DMS53 treated with DMSO at 0.1 percent for 48 hours (cell line): ENCODE measurements at regions not wholly inside any gene's neighbourhood (a gene's known extent, or its start where the extent isn't known, plus 50 kb on each side); places are given as distances from the start of the nearest gene placed in this dataset.

Experiments
- DNase-seq: peaks from one replicate; lab custom pipeline; 2025; ENCODE audit not compliant: unreplicated experiment; lab: John Stamatoyannopoulos, UW

DNA sequence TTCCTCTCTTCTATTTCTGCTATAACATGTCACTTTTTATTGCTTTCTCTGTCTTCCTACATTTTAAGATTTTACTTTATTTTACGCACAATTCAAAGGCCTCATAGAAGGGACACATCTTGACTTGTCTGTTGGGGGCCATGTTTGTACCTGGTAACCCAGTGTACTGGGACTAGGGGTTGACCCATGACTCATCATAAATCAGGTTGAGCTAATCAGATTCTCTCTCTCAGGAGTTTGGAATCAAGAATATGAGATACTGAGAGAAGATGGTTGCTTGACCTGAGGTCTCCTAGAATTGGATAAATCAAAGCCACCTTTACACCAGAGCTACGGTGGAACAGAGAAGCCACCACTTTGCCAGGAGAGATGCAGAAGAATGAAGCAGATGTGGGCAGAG is 153.0 kb downstream of the UXS1 start:
- DNase-seq = no peak

DNA sequence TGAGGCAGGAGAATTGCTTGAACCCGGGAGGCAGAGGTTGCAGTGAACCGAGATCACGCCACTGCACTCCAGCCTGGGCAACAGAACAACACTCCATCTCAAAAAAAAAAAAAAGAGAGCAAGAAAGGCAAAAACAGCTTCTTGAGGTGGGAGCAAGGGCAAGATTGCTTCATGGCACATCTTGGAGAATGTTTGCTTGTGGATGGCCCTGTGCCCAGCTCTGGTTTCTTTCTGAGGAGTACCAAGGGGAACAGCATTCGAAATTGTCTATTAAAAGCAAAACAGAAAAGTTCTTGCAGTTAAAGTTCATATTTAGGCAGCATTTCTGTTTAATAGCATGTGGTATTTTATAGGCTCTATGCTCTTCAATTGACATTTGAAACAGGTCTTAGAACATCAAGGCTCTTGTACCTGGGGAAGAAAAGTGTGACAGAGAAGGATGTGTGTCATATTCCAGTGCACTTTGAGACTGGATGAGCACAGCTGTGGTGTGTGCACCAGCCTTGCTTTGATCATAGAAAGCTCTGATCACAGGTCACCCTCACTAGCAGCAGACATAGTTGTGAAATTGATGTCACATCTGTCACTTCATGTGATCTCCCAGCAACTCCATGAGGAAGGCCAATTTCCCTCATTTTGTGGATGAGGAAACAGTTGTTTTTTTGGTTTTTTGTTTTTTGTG is 154.3 kb downstream of the UXS1 start:
- no peak for DNase-seq

DNA sequence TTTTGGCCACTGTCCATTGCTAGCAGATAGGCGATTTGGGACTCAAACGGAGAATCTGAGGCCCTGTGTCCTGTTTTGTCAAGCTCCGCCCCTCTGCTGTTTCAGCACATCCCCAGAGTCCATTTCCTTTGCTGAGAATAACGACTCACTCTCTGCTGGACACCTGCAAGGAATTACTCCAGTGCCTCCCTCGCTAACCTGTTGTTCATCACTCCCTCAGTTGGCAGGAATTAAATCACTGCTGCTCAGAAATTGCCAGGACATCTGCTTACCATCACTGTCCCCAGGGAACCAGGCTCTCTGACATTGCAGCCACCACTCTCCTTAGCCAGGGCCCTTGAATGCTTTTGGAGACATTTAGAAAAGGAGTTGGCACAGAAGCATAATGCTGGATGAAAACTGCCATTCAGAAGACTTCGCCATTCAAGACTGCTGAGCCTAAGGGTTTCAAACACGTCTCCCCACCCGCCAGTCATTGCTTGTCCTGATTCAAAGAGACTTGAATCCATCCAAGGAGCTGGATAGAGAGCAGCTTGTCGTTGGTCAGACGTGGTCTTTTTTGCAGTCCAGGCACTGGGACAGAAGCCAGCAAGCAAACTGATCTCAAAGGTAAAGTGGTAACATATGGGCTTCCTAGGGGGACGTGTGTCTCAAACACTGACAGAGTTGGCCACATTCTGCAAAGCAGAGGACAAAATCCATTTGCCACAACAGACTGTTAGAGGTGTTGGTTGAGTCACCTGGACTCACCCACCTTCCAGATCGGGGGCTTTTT is 155.3 kb downstream of the UXS1 start:
- no peak for DNase-seq

DNA sequence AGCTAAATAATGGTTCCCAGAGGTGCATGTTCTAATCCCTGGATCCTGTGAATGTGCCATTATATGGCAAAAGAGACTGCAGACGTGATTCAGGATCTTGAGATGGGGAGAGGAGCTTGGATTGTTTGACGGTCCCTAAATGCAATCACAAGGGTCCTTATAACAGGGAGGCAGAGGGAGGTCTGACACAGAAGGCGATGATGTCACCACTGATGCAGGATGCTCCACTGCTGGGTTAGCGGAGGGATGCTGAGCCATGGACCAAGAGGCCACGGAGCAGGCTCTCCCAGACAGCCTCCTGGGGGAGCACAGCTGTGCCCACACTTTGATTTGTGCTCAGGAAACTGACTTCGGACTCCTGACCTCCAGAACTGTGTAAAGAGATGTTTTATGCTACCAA is 156.2 kb downstream of the UXS1 start:
- DNase-seq = no peak

DNA sequence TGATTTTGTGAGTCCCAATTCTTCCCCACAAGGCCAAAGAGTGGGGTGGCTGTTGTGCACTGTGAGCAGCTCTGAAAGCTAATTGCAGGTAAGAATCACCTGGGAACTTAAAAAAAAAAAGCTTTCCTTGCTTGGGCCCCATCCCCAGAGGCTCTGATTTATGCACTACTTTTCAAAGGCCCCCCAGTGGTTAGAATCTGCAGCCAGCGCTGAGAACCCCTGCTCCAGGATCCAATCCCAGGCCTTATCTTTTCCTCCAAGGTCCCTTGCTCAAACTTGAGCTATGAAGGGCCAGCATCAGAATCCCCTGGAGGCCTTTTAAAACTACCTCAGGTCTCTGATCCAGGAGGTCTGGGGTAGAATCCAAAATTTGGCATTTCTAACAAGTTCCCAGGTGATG is 156.8 kb downstream of the UXS1 start:
- DNase-seq = no peak

DNA sequence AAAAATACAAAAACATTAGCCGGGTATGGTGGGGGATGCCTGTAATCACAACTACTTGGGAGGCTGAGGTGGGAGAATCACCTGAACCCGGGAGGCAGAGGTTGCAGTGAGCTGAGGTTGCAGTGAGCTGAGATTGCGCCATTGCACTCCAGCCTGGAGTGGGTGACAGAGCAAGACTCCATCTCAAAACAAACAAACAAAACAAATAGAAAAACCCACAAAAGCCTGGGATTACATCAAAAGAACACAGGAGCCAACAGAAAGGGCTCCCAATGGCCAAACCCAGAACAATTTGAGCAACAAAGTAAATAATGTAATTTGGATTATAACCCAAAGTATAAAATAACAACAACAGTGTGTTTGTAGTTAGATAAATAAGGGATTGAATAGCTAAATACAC is 159.8 kb downstream of the UXS1 start:
- DNase-seq = peak; percentile 40

DNA sequence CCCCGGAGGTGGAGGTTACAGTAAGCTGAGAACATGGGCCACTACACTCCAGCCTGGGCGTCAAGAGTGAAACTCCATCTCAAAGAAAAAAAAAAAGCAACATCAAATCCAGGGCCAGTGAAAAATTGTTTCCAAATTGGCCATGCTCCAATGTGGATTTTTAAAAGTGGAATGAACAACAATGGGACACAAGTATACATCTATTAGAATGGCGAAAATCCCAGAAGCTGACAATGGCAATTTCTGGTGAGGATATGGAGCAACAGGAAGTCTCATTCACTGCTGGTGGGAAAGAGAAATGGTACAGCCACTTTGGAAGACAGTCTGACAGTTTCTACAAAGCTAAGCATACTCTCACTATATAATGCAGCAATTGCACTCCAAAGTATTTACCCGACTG is 161.4 kb downstream of the UXS1 start:
- no peak for DNase-seq

DNA sequence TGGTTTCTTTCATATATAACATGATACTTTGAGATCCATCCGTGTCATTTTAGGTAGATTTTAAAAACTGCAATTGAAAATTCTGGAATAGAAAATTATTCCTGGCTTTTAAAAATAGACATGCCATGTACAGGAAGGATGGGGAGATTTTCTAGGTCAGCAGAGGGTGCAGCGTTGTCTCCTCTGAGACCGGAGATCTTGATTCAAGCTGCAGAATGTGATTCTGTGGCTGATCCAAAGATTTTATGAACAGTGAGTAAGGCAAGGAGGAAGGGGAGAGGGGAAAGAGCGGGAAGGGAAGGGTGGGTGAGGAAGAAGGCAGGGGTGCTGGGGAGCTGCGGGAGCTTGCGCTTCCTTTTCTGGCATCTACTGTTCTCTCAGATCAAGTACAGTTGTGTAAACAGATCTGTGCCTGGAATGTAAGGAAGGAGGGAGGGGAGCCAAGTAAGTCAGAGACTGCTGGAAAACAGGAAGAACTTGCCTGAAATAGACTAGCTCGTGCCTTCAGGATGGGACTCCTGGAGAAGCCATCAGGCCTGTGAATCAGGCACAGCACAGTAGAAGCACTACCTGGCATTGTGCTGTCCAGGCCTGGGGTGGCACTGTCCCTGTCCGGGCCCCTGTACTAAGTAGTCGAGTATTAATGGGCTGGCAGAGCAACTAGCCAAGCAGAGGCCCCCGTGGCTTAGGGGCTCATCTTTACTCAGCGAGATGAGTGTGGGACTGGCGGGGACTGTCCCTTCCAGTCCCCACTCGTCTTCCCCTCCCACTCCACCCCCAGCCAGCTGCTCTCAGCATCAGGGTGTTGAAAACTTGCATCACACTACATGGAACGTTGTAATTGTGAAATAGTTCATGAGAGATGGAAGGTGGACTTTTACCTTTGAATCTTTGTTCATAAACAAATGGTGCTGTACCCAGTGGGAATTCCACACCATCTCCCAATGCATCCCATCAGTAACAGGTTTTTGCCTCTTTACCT is 163.5 kb downstream of the UXS1 start:
- DNase-seq = no peak

DNA sequence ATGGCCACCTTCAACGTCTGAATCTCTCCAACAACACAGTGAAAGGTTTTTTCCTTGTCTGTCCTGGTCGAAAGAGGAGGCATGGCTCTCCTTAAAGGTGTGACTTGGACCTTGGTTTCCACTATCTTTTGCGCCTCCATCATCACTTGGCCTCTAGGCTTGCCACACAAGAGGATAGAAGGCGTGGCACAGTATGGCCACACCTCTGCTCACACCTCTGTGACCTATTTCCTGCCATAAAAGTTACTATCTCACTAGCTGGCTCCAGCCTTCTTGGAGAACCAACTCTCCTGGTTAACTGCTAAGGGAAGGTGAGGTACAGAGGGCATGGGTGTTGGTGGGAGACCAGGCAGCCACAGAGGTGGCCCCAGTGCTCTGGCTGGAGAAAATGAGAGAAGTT is 165.9 kb downstream of the UXS1 start:
- DNase-seq = no peak

DNA sequence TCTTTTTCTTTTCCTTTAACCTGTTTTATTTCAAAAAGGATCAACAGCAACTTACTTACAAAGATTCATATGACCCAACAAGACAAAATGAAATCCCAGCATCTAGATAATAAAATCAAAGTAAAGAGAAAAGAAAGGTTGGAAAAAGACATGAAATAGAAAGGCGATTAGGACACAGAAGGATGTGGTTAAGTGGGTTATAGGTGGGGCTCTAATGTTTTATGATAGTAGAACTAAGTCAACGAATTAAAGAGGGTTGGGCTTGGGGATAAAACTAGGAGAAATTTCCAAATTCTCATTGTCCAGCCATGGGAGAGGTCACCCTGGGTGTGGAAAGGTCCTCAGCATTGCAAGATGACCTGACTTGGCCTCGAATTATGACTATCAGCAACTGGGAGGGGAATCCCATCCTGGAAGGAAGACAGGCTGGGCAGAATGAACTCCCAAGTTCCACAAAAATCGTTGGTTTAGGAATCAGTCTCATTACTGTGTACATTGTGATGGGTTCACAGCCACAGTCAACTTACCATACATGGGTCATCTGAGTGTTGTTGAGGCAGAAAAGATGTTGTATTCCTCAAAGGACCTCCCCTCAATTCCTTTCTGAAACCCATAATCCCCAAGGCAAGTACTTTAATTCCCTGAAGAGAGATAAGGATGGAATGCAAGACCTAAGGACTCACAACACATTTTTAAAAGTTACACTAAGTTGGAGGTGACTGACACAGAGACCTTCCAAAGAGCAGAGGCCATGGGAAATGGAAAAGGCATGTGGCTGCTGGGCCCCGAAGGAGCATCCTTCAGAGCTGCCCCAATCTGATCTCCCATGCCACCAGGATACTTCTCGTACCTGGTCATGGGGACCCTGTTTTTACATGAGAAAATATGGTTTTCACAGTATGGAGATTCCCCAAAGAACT is 167.6 kb downstream of the UXS1 start:
- no peak for DNase-seq

DNA sequence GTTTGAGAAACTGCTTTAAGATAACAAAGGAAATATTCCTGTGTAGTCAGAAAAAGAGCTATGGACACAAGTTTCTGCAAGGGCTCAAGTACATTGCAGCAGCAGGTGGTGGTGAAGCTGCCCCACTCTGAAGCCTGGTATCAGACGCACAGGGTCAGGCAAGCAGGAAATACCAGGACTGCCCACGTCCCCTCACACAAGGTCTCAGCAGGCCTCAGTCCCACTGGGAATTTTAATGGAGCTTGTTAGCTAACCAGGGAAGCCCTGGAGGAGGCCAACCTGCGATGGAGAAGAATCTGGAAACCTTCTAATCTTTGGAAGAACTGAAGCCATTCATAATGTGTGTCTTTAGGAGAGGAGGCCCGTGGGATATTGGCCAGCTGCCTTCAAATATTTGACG is 168.3 kb downstream of the UXS1 start:
- DNase-seq = no peak

DNA sequence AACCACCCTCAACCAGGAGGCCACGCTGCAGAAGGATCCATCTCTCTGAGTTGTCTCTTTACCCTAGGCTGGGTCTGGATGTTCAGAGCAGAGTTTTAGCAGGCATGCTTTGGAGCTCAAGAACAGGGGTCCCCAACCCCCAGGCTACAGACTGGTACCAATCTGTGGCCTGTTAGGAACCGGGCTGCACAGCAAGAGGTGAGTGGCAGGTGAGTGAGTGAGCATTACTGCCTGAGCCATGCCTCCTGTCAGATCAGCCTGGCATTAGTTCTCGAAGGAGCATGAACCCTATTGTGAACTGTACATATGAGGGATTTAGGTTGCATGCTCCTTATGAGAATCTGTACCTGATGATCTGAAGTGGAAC is 172.5 kb downstream of the UXS1 start:
- DNase-seq = no peak

DNA sequence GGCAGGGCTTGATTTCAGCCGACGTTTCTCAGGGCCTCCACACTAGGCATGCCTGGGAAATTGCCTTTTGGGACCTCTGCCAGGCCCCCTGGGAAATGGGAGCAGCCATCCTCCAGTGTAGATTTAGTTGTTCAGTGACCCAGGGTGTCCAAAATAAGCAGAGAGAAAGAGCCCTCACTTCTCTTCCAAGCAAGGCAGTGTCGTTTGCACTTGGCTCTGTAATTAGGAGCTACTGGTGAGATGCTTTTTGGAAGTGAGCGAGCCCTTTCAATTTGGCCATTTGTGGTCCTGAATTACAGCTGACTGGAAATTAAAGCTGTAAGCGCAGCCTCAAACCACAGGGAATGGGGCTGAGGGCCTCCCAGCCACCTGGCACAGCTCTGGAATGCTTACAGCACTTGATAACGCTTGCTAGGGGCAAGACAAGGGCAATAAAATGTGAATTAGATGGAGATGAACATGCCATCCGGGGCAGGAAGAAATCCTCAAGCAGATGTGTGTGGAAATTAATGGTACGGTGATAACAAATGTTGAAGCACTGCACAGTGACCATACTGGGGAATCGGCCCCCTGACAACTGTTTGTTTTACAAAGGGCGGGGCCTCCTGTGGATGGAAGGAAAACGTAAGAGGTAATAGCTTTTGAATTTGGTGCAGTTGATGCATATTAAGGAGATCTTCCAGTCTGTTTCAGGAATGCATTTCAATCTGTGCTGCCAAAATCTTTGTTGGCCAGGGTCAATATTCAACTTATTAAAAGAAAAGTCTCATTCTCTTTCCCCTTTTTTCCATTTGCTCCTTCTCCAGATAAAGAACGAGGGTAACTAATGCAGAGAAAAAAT is 173.1 kb downstream of the UXS1 start:
- no peak for DNase-seq

DNA sequence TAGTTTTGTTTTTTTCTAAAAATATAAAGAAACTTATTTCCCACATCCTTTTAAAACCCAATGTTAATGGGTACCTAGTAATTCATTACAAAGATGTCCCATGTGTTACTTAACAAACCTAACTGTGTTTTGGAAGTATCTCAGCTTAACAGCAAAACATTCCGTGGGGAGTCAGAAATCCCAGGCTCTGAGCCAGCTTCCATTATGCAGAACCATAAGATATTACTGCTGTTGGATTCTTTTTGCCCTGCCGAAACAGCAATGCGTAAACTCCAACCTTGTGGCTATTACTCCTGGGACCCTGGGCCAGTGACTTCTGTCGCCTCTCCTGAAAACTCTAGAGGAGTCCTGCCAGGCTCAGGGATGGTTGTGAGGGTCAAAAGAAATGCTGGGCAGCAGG is 174.1 kb downstream of the UXS1 start:
- DNase-seq = no peak

DNA sequence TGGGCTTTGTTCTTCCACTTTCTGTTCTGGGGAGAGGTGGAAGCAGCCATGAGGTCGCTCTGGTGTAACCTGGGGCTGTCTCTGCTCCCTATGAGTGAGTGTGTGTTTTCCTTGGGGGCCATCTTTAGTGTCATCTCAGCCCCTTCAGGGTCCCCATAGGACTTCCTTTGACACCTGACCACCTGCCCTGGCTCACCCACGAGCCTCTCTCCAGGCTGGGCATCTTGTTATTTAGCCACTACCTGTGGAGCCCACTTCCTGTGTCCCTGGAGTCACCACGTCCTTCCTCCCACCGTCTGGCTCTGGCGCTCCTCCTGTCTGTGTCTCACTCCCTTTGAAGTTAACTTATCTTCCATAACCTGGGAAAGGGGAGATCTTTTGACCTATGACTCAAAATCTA is 176.0 kb downstream of the UXS1 start:
- no peak for DNase-seq

DNA sequence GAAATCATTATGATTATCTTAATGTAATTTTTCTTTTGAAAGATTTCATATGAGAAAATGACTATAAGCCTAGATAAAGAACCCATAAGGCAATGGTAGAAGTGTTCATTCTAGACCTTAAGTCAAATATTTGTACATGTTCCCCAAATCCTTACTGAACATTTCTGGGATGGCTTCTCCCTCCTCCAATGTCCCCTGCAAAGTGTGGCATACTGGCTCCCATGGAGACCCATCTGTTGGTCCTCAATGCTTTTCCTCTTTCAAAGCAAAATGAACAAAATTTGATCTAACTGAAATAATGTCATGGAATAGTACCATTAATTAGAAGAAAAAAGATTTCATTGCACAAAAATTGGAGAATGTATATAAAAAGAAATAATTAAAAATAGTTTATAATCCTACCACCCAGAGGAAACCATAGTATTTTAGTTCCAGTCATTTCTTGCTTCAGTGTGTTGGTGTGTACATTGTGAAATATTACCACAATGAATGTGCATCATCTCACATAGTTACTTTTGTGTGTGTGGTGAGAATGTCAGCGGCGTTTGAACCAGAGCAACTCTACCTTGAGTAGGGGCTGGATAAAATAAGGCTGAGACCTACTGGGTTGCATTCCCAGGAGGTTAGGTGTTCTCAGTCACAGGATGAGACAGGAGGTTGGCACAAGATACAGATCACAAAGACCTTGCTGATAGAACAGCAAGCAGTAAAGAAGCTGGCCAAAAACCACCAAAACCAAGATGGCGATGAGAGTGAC is 181.3 kb downstream of the UXS1 start:
- DNase-seq = no peak

DNA sequence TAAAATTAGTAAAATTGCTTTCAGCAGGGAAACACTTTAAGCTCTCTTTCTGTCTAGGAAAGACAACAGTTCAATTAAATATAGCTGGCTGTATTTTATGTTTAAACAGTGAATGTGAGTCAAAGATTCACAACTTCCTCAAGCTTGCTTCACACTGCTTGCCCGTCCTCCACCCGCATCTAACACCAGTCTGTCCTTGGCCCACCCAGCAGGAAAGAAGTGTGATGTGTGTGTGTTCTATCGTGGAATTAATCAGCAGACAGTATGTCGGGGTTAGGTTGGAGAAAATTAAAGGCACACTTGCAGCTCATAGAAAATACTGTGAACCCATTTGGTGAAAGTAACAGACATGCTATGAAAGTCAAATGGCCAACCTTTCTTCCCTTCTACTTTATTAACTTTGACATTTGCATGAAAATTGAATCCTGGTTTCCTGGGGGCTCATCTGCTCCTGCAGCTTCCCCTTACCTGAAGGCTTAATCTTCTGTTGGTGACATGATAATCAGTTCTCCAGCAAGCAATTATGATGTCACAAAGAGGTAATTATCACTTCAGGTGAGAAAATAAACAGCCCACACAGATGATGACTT is 182.0 kb downstream of the UXS1 start:
- DNase-seq = no peak

DNA sequence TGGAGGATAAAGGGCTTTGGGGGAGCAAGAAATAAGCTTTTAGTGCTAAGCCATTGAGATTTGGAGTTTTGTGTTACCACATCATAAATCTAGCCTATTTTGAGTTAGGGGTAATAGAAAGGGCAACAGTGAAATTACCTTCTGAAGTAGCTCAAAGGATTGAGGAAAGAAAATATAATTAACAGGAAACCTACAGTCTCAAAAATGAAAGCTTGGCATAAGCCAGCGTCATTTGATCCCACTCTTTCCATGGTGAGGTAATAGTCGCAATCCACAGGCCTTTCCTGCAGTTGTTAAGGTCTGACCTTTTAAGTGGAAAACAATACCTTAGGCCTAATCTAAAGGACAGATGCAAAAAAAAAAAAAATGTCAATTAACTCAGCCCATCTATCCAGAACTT is 182.7 kb downstream of the UXS1 start:
- DNase-seq = no peak
